Endothelial cell of umbilical vein (primary cell): ENCODE measurements at regions not wholly inside any gene's neighbourhood (a gene's known extent, or its start where the extent isn't known, plus 50 kb on each side); places are given as distances from the start of the nearest gene placed in this dataset.

ENCODE experiments used
- EZH2 ChIP-seq: IDR thresholded peaks from 2 replicates; pipeline ENCODE4 v1.6.1; 2012; ENCODE audit warnings: borderline replicate concordance, low read depth, mild to moderate bottlenecking, moderate library complexity, low read length, inconsistent platforms; ENCODE audit not compliant: severe bottlenecking
- TF ChIP-seq, protein P1 (sequence below), 2 donors: IDR thresholded peaks; 1 replicate in 1 of 2; 2 replicates in 1 of 2; pipeline ENCODE4 v1.5.1; 2011; ENCODE audit warnings: low read length in 2 of 2, mild to moderate bottlenecking in 2 of 2, moderate library complexity in 2 of 2, control low read depth in 1 of 2, inconsistent platforms in 1 of 2, low read depth in 1 of 2; ENCODE audit not compliant: insufficient read depth in 1 of 2; ENCODE audit errors: extremely low read depth in 1 of 2

DNA sequence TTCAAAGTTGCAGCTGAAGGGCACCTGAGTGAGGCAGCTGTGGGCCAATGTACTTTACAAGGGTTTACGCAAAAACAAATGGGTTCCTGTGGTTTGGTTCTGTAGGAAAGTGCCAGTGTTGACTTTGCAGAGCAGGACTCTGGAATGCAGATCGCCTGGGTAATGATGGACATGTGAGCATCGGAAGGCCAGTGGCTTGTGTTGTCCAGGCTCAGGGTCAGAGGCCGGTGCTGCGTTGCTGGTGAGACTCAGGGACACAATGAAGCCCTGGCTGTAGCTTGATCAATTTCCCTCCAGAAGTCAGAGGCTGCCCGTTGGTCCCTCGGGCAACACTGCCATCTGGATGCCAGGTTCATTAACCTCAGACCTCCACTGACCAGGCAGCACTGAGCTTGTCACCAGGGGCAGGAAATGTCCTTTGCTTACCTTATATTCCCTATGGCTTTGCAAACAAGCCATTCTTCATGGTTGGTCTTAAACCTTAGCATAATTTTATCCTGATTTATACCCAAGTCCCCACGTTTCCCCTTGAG is 753.4 kb downstream of the QKI start:
- TF ChIP-seq, protein P1, sequence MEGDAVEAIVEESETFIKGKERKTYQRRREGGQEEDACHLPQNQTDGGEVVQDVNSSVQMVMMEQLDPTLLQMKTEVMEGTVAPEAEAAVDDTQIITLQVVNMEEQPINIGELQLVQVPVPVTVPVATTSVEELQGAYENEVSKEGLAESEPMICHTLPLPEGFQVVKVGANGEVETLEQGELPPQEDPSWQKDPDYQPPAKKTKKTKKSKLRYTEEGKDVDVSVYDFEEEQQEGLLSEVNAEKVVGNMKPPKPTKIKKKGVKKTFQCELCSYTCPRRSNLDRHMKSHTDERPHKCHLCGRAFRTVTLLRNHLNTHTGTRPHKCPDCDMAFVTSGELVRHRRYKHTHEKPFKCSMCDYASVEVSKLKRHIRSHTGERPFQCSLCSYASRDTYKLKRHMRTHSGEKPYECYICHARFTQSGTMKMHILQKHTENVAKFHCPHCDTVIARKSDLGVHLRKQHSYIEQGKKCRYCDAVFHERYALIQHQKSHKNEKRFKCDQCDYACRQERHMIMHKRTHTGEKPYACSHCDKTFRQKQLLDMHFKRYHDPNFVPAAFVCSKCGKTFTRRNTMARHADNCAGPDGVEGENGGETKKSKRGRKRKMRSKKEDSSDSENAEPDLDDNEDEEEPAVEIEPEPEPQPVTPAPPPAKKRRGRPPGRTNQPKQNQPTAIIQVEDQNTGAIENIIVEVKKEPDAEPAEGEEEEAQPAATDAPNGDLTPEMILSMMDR (IDR thresholded peaks at IDR 0.05; ENCODE audit: extremely low read depth in 1 of 2, insufficient read depth in 1 of 2, low read depth in 1 of 2, low read length in 2 of 2): no peak
- TF ChIP-seq EZH2: no peak
